Skeletal muscle tissue (tissue), 4 donors: ENCODE measurements at regions not wholly inside any gene's neighbourhood (a gene's known extent, or its start where the extent isn't known, plus 50 kb on each side); places are given as distances from the start of the nearest gene placed in this dataset. TPM values are rescaled to one million over a fixed set of nuclear protein-coding genes. Genes with fewer than 3 reads are reported as not detected.
"Not testable (repeated sequence)": the region's sequence is repeated elsewhere in the genome, so short reads cannot be mapped to it uniquely, and the experiment has no call there.

Experiments
- H3K27ac ChIP-seq: one replicate; pipeline ENCODE4 v1.7.0; 2013; ENCODE audit warnings: mild to moderate bottlenecking, low read depth, low read length, inconsistent platforms
- H3K27me3 ChIP-seq, 3 donors: one replicate each; pipeline ENCODE4 v1.7.0; 2013; ENCODE audit warnings: low read length in 3 of 3; ENCODE audit not compliant: control insufficient read depth in 3 of 3, insufficient read depth in 3 of 3
- H3K36me3 ChIP-seq, 3 donors: one replicate each; pipeline ENCODE4 v1.7.0; 2013; ENCODE audit warnings: low read length in 3 of 3; ENCODE audit not compliant: control insufficient read depth in 3 of 3, insufficient read depth in 3 of 3
- H3K4me1 ChIP-seq, 3 donors: one replicate each; pipeline ENCODE4 v1.7.0; 2013; ENCODE audit warnings: low read length in 3 of 3, mild to moderate bottlenecking in 3 of 3; ENCODE audit not compliant: control insufficient read depth in 3 of 3, insufficient read depth in 3 of 3
- H3K4me3 ChIP-seq, 3 donors: one replicate each; pipeline ENCODE4 v1.7.0; 2013; ENCODE audit warnings: low read length in 3 of 3
- H3K9ac ChIP-seq, 3 donors: one replicate each; pipeline ENCODE4 v1.7.0; 2013; ENCODE audit warnings: low read length in 3 of 3, mild to moderate bottlenecking in 3 of 3, moderate library complexity in 2 of 3, low read depth in 1 of 3
- H3K9me3 ChIP-seq, 3 donors: one replicate each; pipeline ENCODE4 v1.7.0; 2013; ENCODE audit warnings: low read length in 3 of 3; ENCODE audit not compliant: control insufficient read depth in 3 of 3
- small RNA-seq: library from RNA; depleted of rRNA; stranded (forward); fragments of <200 nt; gene quantifications from one replicate; pipeline ENCODE3, GENCODE V24; 2014
- donor health status: Osteomylitis.

DNA sequence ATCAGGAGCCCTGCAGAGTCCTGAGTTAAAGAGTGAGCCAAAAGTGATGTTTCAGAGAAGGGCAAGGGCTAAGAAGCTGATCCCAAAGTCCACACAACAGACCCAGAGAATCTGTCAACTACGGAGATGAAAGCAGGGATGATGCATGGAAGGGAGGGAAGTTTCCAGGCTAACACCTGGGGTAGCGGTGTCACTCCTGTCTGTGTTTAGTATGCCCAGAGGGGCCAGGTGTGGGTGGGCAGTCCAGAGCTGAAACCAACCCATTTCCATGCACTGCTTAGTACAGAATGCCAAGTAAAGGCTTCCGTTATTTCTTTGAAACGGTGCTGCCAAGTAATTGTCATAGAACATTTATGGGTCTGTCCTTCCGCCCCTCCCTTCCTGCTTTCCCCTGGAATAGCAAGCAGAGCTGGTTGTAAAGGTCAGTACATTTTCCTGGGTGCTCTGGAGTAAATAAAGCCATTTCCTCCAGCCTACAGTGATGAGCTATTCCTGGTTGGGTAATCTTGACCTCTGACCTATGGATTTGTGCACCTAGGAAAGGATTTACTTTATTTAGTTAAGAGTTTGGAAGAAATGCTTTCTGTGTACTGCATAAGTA lies 58.6 kb upstream of the WIPF3 start:
- H3K4me1 ChIP-seq, H3K9me3 ChIP-seq, H3K27me3 ChIP-seq, H3K36me3 ChIP-seq, H3K9ac ChIP-seq, H3K27ac ChIP-seq, H3K4me3 ChIP-seq: not testable (repeated sequence)

DNA sequence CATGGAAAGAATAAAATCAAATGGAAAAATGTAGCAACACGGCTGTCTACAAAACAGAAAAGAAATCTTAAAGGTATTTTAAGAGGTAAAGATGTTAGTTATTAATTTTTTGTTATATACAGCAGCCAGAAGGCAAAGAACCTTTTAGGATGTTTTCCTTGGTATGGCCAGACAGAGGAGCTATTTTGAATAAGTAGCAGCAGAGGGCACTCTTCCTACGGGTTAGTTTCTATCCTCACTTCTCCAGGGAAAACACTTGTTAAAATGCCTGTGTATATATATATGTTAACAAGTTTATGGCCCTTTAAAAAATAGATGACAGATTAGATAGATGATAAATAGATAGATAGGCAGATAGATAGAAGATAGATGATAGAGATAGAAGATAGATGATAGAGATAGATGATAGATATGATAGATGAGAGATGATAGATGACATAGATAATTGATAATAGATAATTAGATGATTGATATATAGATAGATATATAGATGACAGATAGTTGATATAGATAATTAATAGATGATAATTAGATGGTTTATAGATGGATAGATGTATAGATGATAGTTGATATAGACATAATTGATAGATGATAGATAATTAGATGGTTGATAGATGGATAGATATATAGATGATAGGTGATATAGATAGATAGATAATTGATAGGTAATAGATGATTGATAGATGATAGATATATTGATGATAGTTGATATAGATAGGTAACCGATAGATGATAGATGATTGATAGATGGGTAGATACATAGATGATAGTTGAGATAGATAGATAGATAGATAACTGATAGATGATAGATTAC lies 57.8 kb upstream of the WIPF3 start:
- H3K27ac ChIP-seq, result no peak overlapping the region

GRCh38 chr7:29749701-29750321 lies 56.5 kb upstream of the WIPF3 start:
- Histone ChIP-seq H3K9me3 (no peaks in the 10 kb centered on the region), H3K27me3 (no peaks in the 10 kb centered on the region), H3K27ac (no peak overlapping the region), H3K36me3 (no peaks in the 10 kb centered on the region), H3K4me3 (no peak overlapping the region), H3K9ac (no peak overlapping the region), H3K4me1 (peaks cover 0 to 8% (median 2%) of the 10 kb centered on the region in 3 donors)

More for the DNA sequence above, 57.8 kb upstream of the WIPF3 start:
- no peaks in the 10 kb centered on the region for H3K27me3 ChIP-seq
- no peaks in the 10 kb centered on the region for H3K36me3 ChIP-seq
- H3K9ac ChIP-seq, result no peak overlapping the region
- H3K4me1 ChIP-seq, result peaks cover 0 to 8% (median 2%) of the 10 kb centered on the region in 3 donors
- H3K4me3 ChIP-seq, result no peak overlapping the region
- H3K9me3 ChIP-seq, result no peaks in the 10 kb centered on the region

GRCh38 chr7:29750373-29750940 lies 55.9 kb upstream of the WIPF3 start:
- H3K4me3 ChIP-seq, H3K9ac ChIP-seq, H3K27me3 ChIP-seq, H3K27ac ChIP-seq, H3K9me3 ChIP-seq, H3K4me1 ChIP-seq, H3K36me3 ChIP-seq: not testable (repeated sequence)

DNA sequence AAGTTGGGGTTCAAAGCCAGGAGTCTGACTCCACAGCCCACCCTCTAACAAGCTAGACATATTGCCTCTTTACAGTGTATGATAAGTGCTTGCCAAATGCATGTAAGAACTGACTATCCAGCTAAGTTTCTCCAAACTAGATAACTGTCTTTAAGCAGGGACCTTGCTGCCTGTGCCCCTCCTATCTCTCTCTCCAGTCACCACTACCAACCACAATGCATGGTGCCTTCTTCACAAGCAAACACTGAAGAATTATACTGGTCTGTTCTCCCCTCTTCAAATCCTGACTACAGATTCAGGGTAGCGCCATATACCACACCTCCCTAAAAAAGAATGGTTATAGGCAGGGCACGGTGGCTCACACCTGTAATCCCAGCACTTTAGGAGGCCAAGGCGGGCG lies 55.3 kb upstream of the WIPF3 start:
- not testable (repeated sequence) for H3K9ac ChIP-seq, H3K9me3 ChIP-seq, H3K36me3 ChIP-seq, H3K4me1 ChIP-seq, H3K27ac ChIP-seq, H3K4me3 ChIP-seq, H3K27me3 ChIP-seq

GRCh38 chr7:29754874-29755490 lies 51.3 kb upstream of the WIPF3 start:
- Histone ChIP-seq H3K9ac (no peak overlapping the region), H3K27me3 (no peaks in the 10 kb centered on the region), H3K4me3 (no peak overlapping the region), H3K4me1 (peaks cover 0 to 8% (median 2%) of the 10 kb centered on the region in 3 donors), H3K9me3 (no peaks in the 10 kb centered on the region), H3K27ac (no peak overlapping the region), H3K36me3 (no peaks in the 10 kb centered on the region)

Small RNA genes lying in the stretch of these regions (small RNA-seq; reads per million reads assigned to genes)
- gene MIR550A3 (not detected), gene TMSB4XP3 (not detected)
